A204.1 (cell line): ENCODE measurements at regions not wholly inside any gene's neighbourhood (a gene's known extent, or its start where the extent isn't known, plus 50 kb on each side); places are given as distances from the start of the nearest gene placed in this dataset.
"Not testable (repeated sequence)": the region's sequence is repeated elsewhere in the genome, so short reads cannot be mapped to it uniquely, and the experiment has no call there.

ENCODE experiments used
- FAIRE-seq: peaks from 2 replicates; lab custom pipeline; 2012; peaks lifted over from hg19 to GRCh38; lab: Jason Lieb, UNC

DNA sequence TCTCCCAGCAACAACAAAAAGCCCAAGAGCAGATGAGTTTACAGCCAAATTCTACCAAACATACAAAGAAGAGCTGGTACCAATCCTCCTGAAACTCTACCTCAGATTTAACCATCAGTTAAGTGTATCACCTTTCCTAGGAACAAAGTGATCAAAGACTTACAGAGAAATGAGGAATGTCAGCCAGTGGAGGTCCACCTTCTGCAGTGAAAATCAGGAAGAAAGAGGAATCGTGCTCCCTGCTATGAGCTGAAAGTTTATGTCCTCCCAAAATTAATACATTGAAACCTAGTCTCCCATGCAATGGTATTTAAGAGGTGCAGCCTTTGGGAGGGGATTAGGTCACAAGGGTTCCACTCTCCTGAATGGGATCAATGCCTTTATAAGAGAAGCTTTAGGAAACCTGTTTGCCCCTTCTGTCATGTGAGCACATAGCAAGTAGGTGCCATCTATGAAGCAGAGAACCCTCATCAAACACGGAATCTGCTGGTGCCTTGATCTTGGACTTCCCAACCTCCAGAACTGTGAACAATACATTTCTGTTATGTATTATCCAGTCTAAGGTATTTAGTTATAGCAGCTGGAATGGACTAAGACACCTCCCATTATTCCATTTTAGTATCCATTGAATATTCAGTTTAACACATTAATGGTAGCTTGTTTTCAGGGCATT lies 139.0 kb upstream of the FZD8 start:
- FAIRE-seq = no peak

DNA sequence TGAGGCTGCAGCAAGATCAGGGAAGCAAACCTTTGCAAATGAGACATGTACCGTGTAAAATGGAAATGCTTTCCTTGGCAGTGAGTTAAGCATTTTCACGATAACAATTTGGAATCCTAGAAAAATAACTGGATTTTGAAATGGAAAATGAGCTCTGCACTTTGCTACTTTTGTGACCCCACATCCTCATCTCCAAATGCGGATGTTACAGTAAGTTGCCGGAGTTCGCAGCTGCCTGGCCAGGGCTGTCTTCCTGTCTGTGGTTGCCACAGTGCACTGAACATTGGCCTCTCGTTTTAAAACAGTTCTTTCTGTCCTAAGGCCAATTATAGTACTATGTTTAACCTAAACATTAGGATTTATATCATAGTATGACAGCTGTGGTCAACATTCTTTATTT lies 136.2 kb upstream of the FZD8 start:
- FAIRE-seq = no peak

DNA sequence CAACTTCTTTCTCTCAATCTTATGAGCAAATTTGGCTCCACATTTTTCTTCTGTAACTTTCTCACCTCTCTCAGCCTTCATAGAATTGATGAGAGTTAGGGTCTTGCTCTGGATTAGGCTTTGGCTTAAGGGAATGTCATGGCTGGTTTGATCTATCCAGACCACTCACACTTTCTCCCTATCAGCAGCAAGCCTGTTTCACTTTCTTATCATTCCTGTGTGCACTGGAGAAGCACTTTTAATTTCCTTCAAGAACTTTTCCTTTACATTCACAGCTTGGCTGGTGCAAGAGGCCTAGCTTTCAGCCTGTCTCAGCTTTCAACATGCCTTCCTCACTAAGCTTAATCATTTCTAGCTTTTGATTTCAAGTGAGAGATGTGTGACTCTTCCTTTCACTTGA lies 134.5 kb upstream of the FZD8 start:
- FAIRE-seq = not testable (repeated sequence)

DNA sequence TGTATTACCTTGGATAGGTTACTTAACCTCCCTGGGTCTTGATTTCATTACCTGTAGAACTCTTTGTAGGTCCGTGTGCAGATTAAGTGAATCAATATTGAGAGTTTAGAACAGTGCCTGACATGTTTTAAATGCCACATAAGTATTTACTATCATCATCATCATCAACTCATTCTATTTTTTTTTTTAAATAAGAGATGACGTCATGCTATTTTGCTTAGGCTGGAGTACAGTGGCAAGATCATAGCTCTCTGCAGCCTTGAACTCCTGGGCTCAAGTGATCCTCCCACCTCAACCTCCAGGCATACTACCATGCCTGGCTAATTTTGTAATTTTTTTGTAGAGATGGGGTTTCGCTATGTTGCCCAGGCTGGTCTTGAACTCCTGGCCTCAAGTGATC lies 132.0 kb upstream of the FZD8 start:
- FAIRE-seq = no peak

DNA sequence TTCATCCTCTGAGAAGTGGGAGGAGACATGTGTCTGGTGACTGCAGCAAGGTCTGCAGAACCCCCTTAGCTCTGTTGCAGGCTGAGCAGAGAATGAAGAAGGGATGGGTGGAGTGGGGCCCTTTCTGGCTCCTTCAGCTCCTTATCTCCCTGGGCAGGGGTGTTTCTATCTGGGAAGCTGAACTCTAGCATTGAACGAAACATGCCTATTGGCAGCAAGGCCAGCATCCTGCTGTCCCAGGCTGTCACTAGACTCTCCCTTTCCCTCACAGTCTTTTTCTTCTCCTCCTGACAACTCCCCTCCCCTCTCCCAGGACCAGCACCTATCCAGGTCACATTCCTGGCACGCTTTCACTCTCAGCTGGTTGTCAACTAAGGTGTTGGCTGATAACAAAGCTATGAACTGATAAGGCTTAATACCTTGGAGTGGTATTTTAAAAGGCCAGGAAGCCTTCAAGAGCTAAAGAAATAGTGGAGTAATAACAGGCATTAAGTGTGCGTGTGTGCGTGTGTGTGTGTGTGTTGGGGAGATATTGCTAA lies 128.8 kb upstream of the FZD8 start:
- FAIRE-seq = no peak

DNA sequence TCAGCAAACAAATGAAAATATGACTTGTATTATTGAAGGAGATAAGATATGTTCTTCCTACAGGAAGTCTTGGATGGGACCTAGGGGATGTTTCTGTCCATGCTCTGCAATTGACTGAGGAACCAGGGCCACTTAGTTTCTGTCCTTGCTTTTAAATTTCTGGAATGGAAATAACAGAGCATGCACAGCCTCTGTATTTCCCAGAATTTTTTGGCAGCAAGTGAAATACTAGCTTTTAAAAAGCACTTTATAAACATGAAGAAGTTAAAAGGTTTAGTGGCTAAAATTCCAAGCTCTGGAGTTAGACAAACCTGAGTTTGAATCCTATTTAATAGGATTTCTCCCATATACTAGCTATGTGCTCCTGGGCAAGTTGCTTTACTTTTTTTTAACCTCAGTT lies 127.7 kb upstream of the FZD8 start:
- FAIRE-seq = no peak

DNA sequence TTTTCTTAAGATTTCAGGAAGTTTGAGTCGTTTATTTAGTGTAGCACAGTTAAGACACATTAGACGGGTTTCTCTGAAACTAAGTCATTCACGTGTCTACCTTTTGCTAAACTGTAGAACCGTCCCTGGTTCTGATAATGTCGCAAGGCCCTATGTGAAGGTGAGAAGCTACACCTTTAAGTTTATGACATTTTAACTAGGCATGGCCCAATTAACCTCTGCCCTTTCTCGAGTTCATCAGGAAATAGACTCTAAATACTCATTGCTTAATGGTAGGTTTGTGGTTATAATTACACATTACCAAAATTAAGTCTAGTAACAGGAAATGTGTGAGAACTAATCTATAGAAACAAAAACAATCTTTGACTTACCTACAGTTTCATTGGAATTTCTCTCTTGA lies 126.6 kb upstream of the FZD8 start:
- FAIRE-seq = no peak

DNA sequence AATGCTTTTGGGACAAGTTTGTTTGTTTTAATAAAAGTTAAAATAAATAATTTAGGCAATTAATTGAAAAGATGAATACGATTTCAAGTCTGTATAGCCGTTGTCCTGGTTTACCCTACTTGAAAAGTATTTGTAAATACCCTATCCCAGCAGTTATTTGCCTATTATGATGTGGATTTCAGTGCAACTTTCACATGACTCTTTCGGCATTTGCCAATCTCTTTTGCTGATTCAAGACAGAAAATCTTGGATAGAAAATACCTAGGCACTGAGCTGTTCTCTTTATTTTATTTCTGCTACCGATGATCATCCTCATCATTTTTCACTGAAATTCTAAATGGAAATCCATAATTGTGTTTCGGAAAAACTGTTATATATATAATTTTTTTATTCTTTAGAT lies 125.9 kb upstream of the FZD8 start:
- FAIRE-seq = no peak

DNA sequence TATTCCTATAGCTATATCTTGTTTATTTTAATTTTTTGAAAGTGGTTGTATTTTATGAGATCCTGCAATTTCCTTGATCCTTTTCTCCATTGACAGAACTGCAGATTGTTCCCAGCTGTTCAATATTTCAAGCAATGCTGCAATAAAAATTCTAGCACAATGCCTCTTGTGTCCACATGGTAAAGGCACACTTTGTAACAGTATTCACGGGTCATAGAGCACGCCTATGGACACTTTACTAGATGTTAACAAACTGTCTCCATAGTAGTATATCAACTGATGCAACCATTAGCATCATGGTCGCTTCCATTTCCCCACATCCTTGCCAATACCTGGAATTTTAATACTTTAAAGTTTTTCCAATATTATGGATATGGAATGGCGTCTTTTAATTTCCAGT lies 123.9 kb upstream of the FZD8 start:
- FAIRE-seq = no peak

DNA sequence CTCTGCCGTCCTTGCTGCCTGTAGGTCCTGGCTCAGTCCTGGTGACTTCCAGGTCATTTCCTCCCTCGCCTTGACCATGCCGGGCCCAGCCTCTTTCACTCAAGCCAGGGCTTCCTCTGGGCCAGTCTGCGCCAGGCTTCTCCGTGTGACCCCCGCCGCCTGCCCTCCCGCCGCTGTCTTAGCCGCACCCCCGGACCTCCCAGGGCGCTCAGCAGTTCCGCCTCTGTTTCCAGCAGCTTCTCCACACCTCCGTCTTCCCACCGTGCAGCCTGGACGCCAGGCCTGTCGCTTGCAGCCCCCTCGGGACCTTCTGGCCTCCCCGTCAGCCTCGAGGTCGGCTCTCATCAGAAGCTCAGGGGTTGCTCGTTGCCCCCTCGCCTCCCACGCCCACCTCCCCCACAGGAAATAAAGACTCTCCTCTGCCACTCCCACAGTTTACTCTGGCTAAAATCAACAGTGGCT lies 123.0 kb upstream of the FZD8 start:
- no peak for FAIRE-seq

DNA sequence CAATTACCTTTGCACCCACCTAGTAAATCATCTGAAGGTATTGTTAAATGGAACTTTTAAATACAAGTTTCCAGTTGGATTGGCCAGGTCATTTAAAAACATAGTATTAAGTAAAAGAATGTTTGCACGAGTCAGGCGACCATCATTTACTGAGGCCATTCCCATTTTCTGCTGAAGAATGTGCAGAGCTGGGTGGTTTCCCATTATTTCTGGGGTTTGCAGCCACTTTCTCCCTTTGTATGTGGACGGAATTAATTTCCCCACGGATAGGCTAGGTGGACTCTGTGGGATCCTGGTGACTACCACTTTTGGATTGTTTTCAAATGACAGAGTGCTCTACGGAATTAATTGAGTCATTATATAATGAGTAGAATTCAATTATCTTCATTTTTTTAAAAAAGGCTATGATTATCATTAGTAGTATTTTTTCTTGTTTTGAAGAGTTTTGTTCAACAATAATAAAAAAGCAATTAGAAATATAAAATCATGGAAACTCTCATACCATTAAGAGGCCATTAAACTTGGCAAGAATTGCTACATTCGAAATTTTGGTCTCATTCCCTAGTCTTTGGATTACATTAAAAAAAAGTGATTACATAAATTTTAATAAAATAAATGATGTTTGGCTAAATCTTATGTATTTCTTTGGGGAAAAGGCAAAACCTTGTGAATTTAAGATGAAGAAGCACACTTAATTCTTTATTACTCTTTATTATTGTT lies 120.4 kb upstream of the FZD8 start:
- no peak for FAIRE-seq

DNA sequence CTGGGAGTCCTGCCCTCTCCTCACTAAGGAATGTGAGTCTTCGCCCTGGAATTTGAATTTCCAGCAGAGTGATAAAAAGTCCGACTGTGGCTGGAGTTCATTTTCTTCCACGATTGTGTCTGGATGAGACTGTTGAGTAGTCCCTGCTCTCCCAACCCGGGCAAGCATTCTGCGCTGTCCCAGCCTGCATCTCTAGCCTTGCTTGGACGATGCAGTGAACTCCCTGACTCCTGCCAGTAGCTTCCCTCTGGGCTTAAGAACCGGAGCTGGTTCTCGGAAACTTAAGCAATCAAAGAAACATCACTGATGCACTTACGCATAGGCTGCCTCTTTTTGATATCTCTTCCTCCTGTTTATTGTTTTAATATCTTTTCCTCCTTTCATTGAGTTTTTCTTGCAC lies 116.0 kb upstream of the FZD8 start:
- FAIRE-seq = no peak

DNA sequence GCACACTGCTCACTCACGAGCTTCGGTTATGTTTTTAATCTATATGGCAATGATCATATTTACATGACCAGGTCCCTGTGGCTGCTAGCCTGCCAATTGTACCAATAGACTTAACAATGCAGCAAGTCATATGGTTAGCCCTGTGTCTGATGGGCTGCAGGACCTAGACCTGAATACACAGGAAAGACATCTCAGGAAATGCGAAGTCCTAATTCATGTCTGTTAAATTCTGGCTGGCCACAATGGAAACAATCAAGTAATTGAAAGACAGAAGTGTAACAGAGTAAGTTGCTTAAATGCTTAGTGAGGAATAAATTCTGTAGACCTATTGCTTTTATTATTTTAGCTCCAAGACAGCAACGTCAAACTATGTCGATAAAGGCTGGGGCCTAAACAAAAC lies 112.4 kb upstream of the FZD8 start:
- no peak for FAIRE-seq

DNA sequence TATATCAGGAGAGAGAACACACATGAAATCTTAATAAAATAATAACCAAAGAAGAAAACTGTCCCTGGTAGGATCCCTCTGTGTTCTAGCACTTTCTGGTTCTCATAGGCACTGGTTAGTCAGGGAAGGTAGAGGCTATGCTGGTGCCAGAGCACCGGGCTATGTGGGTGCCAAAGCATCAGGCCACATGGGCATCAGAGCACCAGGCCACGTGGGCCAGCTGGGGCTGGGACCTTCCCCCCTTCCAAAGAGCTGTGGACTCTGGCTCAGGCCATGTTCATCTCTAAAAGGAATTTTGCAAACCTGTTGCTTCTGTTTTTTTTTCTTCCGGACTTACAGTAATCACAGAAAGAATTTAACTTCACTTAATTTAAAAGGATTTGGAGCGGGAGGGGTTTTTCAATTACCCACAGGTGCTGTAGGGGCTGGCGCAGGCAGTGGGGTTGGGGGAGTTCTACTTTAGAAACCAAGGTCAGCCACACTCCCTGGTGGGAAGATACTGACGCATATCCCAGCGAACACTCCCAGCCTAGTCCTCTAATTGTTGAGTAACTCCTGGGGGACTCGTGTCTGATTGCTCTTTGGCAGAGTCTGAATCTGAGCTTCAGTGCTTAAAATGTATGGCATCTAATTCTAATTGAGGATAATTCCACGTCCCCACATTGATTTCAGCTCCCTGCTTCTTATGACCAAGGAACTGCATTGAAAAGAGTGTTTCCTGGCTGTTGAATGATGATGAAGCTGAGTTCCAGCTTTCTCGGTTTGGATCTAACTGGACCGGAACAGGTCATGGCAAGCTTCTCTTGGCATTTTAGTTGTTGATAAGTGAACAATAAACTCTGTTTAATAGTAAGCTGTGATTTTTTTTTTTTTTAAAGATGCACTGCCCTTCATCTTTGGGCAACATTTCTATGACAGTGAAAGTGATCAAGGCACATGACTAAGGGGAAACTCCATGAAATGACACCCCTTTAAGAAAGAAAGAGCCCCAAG lies 110.7 kb upstream of the FZD8 start:
- no peak for FAIRE-seq

DNA sequence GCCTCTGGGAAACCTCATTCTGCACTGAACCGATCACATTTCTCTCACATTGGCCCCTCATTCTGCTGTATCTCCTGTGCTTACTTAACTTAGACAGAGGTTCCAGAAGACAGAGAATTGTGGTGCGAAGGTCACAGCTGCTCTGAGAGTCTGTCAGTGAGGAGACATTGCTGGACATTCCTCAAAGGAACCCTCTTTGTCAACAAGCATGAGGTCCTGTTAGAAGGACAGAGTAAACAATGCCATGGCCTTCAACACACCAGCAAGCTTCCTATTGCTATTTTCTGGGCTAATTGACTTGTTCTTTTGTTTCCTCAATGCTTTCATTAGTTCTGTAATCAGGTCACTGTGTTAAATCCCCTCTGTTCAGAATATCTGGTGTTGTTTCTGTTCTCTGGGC lies 109.3 kb upstream of the FZD8 start:
- FAIRE-seq = no peak

DNA sequence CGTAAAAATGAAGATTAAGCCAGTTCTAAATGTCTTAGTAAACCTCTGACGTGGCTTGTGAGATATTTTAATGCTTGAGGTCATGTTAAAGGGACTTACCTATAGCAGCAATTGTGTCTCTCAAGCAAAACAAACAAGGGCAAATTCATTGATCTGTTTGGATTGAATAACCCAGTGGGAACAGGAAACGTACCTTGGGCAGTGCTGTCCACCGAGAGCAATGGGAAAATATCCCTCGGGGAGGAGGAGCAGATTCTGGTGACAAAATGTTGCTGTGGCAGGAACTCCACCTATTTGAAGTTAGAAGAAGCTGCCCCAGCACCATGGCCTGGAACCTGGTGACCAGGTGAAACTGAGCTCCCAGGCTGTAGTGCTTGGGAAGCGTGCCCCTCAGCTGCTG lies 107.1 kb upstream of the FZD8 start:
- FAIRE-seq = no peak

DNA sequence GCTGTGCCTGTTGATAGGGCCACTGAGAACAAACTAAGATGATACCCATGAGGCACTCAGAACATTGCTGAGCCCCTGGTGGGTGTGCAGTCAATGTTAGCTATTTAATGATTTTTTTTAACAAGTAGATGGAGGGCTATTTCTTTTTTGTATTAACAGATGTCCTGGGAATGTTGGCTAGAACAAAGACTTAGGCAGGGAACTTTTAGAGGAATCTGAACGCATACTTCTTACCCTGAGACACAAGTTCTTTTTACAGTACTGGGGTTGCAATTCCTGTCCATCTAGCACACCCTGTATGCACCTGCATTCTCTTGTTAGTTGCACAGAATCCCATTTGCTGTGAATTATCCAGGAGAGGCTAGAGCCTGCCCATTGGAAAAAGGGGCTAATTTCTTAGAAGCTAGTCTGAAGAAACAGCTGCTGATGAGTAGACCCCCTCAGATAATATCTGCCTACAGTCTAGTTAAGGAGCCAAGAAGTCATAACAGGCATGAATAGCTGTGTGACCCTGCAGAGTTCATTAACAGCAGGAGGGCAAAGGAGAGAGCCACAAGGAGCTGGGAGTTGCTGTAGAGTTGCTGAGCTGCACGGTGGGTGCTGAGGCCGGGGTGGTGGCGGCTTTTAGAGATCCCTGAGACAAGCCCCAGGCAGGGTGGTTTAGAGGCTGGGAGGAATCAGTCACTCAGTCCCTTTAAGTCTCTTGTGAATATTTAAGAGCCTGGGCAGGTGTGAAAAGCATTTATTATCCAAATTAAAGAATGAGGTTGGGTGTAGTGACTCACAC lies 103.7 kb upstream of the FZD8 start:
- FAIRE-seq = no peak

DNA sequence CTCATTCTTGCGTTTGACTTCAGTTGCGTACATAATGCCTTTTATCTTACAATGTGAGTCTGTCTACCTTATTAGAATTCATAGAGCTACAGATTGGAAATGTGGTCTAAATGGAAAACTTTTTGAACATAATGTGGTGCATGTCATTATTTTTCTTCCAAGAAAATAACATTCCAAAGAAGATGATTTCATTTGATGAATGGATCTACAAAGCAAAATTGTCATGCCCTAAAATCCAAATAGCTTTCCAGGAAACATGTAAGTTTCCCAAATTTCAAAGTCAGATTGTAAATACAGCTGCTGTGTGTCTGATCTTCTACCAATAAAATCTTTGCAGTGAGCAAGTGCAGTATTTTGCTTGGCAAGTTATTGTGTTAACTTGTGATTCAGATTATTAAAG lies 101.8 kb upstream of the FZD8 start:
- no peak for FAIRE-seq

DNA sequence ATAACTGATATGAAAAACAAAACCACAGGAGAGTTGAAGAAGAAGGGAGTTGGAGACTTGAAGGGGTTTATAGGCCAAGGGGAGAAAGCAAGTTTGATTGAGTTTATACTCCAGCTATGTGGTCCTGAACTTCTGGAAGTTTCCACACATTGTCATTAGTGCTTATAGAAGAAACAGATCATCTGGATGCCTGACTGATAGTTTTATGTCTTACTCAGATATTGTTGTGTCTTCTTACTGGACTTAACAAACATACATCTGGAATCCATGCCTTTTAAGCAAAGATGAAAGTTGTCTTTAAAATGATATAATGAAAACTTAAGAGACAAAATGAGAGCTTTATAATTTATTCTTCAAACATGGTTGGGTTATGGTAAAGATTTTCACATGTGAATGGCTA lies 101.3 kb upstream of the FZD8 start:
- no peak for FAIRE-seq

DNA sequence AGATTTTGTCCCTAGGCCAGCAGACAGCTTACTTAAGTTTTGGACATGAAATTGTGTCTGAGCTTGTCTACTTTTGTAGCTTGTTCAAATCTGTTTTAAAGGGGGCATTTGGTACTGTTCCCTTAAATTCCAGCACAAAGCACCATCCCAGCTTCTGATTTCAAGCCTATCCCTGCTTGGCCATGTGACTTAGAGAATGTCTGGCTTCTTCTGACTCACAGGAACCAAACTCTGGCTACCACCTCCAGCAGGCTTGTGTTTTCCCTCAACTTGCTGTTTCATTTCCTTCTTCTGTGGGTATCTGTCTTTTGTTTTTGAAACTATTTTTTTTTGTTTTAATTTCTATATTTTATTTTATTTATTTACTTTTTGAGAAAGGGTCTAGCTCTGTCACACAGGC lies 97.9 kb upstream of the FZD8 start:
- FAIRE-seq = no peak

DNA sequence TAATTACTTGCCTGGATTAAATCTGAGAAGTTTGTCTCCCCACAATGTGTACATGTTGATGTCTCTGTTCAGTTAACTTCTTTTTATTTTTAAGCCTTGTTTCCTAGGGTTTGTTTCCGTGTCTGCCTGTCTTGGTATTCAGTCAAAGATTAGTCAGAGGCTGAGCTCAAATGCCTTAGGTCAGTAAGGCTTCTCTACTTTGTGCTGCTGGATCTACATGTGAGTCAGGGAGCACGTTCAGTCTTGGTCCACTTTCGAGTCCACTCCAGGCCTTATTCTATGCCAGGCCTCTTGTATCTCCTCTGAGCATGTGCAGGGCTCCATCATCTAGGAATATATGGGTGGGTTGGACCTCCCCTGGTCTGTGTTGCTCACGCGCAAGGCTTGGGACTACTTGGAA lies 93.3 kb upstream of the FZD8 start:
- FAIRE-seq = no peak

DNA sequence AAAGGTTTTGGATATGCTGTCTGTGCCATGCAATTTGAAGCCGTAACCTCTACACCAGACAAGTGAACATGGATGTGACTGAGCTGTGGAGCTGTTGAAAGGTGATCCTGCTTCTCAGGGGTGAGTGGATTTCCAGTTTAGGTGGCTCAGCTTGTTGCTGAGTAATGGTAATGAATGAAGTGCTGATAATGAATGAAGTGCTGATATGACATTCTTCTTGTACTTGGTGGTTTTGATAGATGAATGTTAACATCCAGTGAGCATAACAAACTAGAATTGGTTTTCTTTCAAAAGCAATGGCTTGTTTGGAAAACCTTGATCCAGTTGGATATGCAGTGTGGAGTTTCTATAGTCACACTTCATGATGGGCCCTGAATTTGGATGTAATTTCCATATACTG lies 89.7 kb upstream of the FZD8 start:
- no peak for FAIRE-seq
